ENCODE measurements at regions not wholly inside any gene's neighbourhood (a gene's known extent, or its start where the extent isn't known, plus 50 kb on each side); places are given as distances from the start of the nearest gene placed in this dataset.

DNA sequence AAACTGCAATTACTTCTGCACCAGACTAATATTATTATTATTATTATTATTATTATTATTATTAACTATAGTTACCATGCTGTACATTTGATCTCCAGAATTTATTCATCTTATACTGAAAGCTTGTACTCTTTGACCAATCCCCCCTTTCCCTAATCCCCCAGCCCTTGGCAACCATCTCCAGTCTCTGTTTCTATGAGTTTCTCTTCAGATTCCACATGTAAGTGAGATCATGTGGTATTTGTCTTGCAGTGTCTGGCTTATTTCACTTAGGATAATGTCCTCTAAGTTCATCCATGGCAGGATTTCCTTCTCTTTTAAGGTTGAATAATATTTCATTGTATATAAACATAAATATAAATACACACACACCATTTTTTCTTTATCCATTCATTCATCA, 287.0 kb upstream of the DAB2 start:
- TF ChIP-seq, protein P1, sequence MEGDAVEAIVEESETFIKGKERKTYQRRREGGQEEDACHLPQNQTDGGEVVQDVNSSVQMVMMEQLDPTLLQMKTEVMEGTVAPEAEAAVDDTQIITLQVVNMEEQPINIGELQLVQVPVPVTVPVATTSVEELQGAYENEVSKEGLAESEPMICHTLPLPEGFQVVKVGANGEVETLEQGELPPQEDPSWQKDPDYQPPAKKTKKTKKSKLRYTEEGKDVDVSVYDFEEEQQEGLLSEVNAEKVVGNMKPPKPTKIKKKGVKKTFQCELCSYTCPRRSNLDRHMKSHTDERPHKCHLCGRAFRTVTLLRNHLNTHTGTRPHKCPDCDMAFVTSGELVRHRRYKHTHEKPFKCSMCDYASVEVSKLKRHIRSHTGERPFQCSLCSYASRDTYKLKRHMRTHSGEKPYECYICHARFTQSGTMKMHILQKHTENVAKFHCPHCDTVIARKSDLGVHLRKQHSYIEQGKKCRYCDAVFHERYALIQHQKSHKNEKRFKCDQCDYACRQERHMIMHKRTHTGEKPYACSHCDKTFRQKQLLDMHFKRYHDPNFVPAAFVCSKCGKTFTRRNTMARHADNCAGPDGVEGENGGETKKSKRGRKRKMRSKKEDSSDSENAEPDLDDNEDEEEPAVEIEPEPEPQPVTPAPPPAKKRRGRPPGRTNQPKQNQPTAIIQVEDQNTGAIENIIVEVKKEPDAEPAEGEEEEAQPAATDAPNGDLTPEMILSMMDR (IDR thresholded peaks at IDR 0.05; ENCODE audit: control insufficient read depth, extremely low read depth, insufficient read depth), result no peak
- no peak for DNase-seq (ENCODE audit: low read depth)
- H3K4me3 ChIP-seq (ENCODE audit: low read depth, low read length), result no peak overlapping the region

DNA sequence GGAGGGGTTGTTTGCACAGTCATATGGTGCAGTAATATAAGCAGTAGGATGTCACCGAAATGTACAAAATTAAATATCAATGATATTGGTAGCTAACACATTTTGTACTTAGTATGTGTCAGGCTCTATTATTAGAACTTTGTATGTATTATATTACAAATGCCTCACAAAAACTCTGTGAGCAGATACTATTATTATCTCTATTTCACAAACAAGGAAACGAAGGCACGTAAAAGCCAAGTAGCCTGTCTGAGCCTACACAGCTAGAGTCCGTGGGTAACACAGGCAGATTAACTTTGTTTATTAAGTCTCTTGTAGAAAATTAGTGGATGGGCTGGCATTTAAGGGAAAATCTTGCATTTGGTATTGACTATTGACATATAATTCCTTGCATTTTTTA, 284.3 kb upstream of the DAB2 start:
- no peak for DNase-seq (ENCODE audit: low read depth)
- TF ChIP-seq, protein P1 (IDR thresholded peaks at IDR 0.05; ENCODE audit: control insufficient read depth, extremely low read depth, insufficient read depth), result no peak
- no peak overlapping the region for H3K4me3 ChIP-seq (ENCODE audit: low read depth, low read length)

DNA sequence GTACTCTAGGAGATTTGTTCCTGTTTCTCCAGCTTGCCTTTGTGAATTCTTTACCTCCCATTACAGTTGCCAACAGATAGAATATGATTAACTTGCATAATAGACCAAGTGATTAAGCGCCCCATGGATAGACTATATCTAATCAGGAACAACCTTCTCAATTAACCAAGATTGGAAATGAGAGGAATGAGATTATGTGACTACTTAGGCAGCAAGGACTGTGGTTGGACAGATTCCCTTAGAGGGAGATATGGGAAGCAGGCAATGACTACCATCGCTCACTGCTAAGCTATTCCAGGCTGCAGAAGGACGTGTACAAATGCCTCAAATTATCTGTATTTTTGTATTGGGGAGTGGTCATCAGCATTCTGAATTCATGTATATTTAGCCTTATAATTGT, 278.1 kb upstream of the DAB2 start:
- DNase-seq (ENCODE audit: low read depth), result no peak
- H3K4me3 ChIP-seq (ENCODE audit: low read depth, low read length), result no peak overlapping the region
- TF ChIP-seq, protein P1 (IDR thresholded peaks at IDR 0.05; ENCODE audit: control insufficient read depth, extremely low read depth, insufficient read depth), result no peak

DNA sequence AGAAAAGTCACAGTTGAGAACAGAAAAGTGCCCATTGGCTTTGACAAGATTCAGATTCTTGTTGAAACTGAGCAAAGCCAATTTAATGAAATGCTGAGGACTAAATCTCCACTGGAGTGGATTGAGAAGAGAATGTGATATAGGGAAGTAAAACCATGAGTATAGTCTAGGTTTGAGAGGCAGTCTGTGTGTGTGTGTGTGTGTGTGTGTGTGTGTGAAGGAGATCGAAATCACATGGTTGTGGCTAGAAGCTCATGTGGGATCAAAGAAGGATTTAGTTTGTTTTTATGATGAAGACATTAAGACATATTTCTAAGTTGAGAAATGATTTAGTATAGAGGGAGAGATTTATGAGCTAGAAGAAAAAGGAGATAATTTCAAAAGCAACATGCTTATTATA, 275.7 kb upstream of the DAB2 start:
- TF ChIP-seq, protein P1 (IDR thresholded peaks at IDR 0.05; ENCODE audit: control insufficient read depth, extremely low read depth, insufficient read depth), result no peak
- DNase-seq (ENCODE audit: low read depth), result no peak
- no peak overlapping the region for H3K4me3 ChIP-seq (ENCODE audit: low read depth, low read length)

DNA sequence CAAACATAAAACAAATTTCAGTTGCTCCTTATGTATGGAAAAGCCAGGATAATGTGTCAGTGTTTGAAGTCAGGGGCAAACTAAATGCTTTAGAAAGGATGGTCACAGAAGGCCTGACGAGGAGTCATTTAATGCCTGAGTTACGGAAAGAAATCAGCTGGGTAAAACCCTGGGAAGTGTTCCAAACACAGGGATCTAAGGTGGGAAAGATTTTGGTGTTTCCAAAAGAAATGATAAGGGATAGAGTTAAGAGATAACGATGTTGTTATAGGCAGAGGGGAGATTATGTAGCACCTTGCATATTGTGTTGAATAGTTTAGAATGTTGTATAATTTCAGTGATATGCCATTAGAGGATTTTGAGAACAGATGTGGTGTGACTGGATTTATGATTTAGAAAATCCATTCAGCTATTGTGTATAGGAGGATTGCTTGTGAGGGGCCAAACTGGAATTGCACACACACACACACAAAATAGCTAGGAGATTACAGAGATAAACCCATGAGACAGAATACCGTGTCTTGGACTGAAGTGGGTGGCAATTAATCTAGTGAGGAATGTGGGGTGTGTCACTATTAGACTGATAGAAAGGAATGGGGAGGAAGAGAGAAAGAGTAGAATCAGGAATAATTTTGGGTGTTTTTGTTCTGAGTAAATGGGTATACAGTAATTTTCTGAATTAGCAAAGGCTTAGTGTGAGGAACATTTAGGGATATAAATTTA, 274.2 kb upstream of the DAB2 start:
- H3K4me3 ChIP-seq (ENCODE audit: low read depth, low read length), result no peak overlapping the region
- TF ChIP-seq, protein P1 (IDR thresholded peaks at IDR 0.05; ENCODE audit: control insufficient read depth, extremely low read depth, insufficient read depth), result no peak
- no peak for DNase-seq (ENCODE audit: low read depth)

DNA sequence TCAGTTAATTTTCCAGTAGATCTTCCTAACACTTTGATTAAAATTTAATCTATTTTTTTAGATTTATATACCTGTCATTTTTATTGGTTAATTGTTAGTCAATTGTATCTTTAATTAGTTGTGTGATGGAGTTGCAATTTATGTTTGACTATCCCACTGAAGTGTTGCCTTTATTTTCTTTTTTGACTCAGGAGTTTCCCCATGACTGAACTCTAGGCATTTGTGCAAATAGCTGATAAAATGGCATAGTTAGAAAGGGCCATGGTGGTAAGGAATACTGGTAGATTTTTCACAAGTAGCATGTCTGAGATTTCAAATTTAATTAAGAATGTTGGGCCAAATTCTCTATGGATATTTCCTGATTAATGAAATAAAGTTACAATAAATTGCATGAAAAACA, 273.1 kb upstream of the DAB2 start:
- no peak for DNase-seq (ENCODE audit: low read depth)
- TF ChIP-seq, protein P1 (IDR thresholded peaks at IDR 0.05; ENCODE audit: control insufficient read depth, extremely low read depth, insufficient read depth), result no peak

More for the DNA sequence above, 273.1 kb upstream of the DAB2 start:
- no peak overlapping the region for H3K4me3 ChIP-seq (ENCODE audit: low read depth, low read length)

All from LNCaP clone FGC (cell line).